IMR-90 (cell line): ENCODE measurements at regions not wholly inside any gene's neighbourhood (a gene's known extent, or its start where the extent isn't known, plus 50 kb on each side); places are given as distances from the start of the nearest gene placed in this dataset.

Source experiments
- ATAC-seq: fragments of 200-7000 bp; cut with Tn5 transposase; 2 replicates; pipeline ENCODE4 v1.9.1; 2020; ENCODE audit warnings: low read depth, mild to moderate bottlenecking, moderate library complexity
- BruUV-seq: library from RNA; stranded (reverse); fragments of 400-500 nt; replicated peaks from 2 replicates; lab custom pipeline; 2021; lab: Mats Ljungman, UMichigan
- CTCF ChIA-PET: fragments of 300-600 bp; formaldehyde crosslinking; extraction: SDS; loops from one replicate; lab custom pipeline; 2021; ENCODE audit warnings: antibody characterized with exemption; lab: Yijun Ruan, JAX
- POLR2A ChIA-PET: fragments of 300-600 bp; sonication (Branson Sonifier 250); formaldehyde crosslinking; loops from one replicate; lab custom pipeline; 2022; ENCODE audit warnings: antibody characterized with exemption; ENCODE audit not compliant: unreplicated experiment; lab: Charles Lee
- DNase-seq: peaks from one replicate; pipeline ENCODE4 v3.0.0; 2013
- H2AFZ ChIP-seq: replicated peaks from 2 replicates; pipeline ENCODE3; 2013; ENCODE audit warnings: low read length, mild to moderate bottlenecking; ENCODE audit not compliant: poor library complexity
- H2AK5ac ChIP-seq: 2 replicates; pipeline ENCODE4 v1.6.1; 2013; ENCODE audit warnings: low read depth, low read length, inconsistent platforms
- H2AK9ac ChIP-seq: replicated peaks from 2 replicates; pipeline ENCODE3; 2013; ENCODE audit warnings: mild to moderate bottlenecking, low read depth, low read length, moderate library complexity; ENCODE audit not compliant: poor library complexity
- H2BK120ac ChIP-seq: 2 replicates; pipeline ENCODE4 v1.6.1; 2013; ENCODE audit warnings: low read depth, low read length, inconsistent platforms
- H2BK15ac ChIP-seq: 3 replicates; pipeline ENCODE4 v1.6.1; 2013; ENCODE audit warnings: low read depth, low read length, inconsistent platforms
- H2BK20ac ChIP-seq: 2 replicates; pipeline ENCODE4 v1.6.1; 2013; ENCODE audit warnings: low read depth, mild to moderate bottlenecking, inconsistent platforms, low read length, moderate library complexity
- H2BK5ac ChIP-seq: 2 replicates; pipeline ENCODE4 v1.6.1; 2013; ENCODE audit warnings: mild to moderate bottlenecking, low read depth, low read length, inconsistent platforms; ENCODE audit not compliant: poor library complexity, severe bottlenecking
- H3K14ac ChIP-seq: replicated peaks from 2 replicates; pipeline ENCODE4 v1.6.1; 2013; ENCODE audit warnings: low read depth, low read length, inconsistent platforms
- H3K18ac ChIP-seq: 2 replicates; pipeline ENCODE4 v1.6.1; 2013; ENCODE audit warnings: low read depth, low read length, control low read depth
- H3K23ac ChIP-seq: 2 replicates; pipeline ENCODE4 v1.6.1; 2013; ENCODE audit warnings: low read depth, low read length, inconsistent platforms
- H3K27ac ChIP-seq: 2 replicates; pipeline ENCODE4 v1.5.1; 2013; ENCODE audit warnings: mild to moderate bottlenecking, control low read depth, low read length; ENCODE audit not compliant: insufficient read depth
- H3K27me3 ChIP-seq: 2 replicates; pipeline ENCODE4 v1.6.1; 2013; ENCODE audit warnings: low read length; ENCODE audit not compliant: control insufficient read depth, insufficient read depth
- H3K36me3 ChIP-seq: 2 replicates; pipeline ENCODE4 v1.6.1; 2013; ENCODE audit warnings: low read length, mixed read lengths; ENCODE audit not compliant: control insufficient read depth, insufficient read depth
- H3K4ac ChIP-seq: 2 replicates; pipeline ENCODE4 v1.6.1; 2013; ENCODE audit warnings: low read depth, low read length, inconsistent platforms
- H3K4me1 ChIP-seq: 2 replicates; pipeline ENCODE4 v1.6.1; 2013; ENCODE audit warnings: low read length, mixed read lengths; ENCODE audit not compliant: control insufficient read depth, insufficient read depth
- H3K4me2 ChIP-seq: 2 replicates; pipeline ENCODE4 v1.6.1; 2013; ENCODE audit warnings: low read depth, mild to moderate bottlenecking, control low read depth, low read length, moderate library complexity
- H3K4me3 ChIP-seq: 2 replicates; pipeline ENCODE4 v1.5.1; 2013; ENCODE audit warnings: low read depth, mild to moderate bottlenecking, control low read depth, low read length, moderate library complexity; ENCODE audit not compliant: insufficient read depth
- H3K56ac ChIP-seq: 2 replicates; pipeline ENCODE4 v1.6.1; 2013; ENCODE audit warnings: low read length, inconsistent platforms; ENCODE audit not compliant: insufficient read depth; ENCODE audit errors: extremely low read depth
- H3K79me1 ChIP-seq, 2 experiments: 2 replicates each; pipeline ENCODE4 v1.6.1; 2013; ENCODE audit warnings: low read length in 2 of 2, inconsistent platforms in 1 of 2, low read depth in 1 of 2
- H3K9ac ChIP-seq: 2 replicates; pipeline ENCODE4 v1.6.1; 2013; ENCODE audit warnings: low read depth, low read length, control low read depth
- H3K9me1 ChIP-seq: 2 replicates; pipeline ENCODE4 v1.6.1; 2013; ENCODE audit warnings: low read length, inconsistent platforms; ENCODE audit not compliant: insufficient read depth
- H3K9me3 ChIP-seq: 2 replicates; pipeline ENCODE4 v1.6.1; 2013; ENCODE audit warnings: low read length; ENCODE audit not compliant: control insufficient read depth, insufficient read depth
- H4K20me1 ChIP-seq: 2 replicates; pipeline ENCODE4 v1.6.1; 2013; ENCODE audit warnings: low read length, inconsistent platforms; ENCODE audit not compliant: insufficient read depth
- H4K5ac ChIP-seq: 2 replicates; pipeline ENCODE4 v1.6.1; 2013; ENCODE audit warnings: mild to moderate bottlenecking, low read depth, low read length, control low read depth
- H4K8ac ChIP-seq, 2 experiments: 2 replicates each; pipeline ENCODE4 v1.6.1; 2013; ENCODE audit warnings: low read depth in 2 of 2, low read length in 2 of 2, control low read depth in 1 of 2, inconsistent platforms in 1 of 2
- H4K91ac ChIP-seq: 2 replicates; pipeline ENCODE4 v1.6.1; 2013; ENCODE audit warnings: low read depth, low read length, inconsistent platforms; ENCODE audit not compliant: insufficient read depth
- FOS ChIP-seq: fragments of 150-350 bp; IDR thresholded peaks from 2 replicates; pipeline ENCODE4 v1.6.1; 2016; ENCODE audit warnings: low read depth, low read length
- POLR2A ChIP-seq: IDR thresholded peaks from 2 replicates; pipeline ENCODE4 v1.6.1; 2012; ENCODE audit warnings: mild to moderate bottlenecking, low read depth, low read length
- WGBS, 2 experiments: methylation state at CpG; one replicate each; pipeline versions ENCODE4 v1.1.5 to v1.1.7; 2013; ENCODE audit warnings: missing lambda C conversion rate in 2 of 2; ENCODE audit not compliant: insufficient read length in 1 of 2; ENCODE audit errors: extremely low coverage in 2 of 2; 5-methylcytosine and 5-hydroxymethylcytosine counted together
- dilution Hi-C: fragments of 300-500 bp; cut with HindIII; formaldehyde crosslinking; loops from one replicate; pipeline ENCODE4 v1.14.3; 2018; ENCODE audit warnings: low sequenced_read_pairs; ENCODE audit not compliant: unreplicated experiment
- in situ Hi-C: fragments of 300-500 bp; cut with MboI; formaldehyde crosslinking; loops from 3 replicates; pipeline ENCODE4 v1.14.3; 2019; ENCODE audit warnings: low sequenced_read_pairs, inconsistent platforms, mixed read lengths
- intact Hi-C: fragments of 100-400 bp; cut with micrococcal nuclease; formaldehyde crosslinking; loops from 2 replicates; pipeline ENCODE4 v1.10.0; 2022

- Histone ChIP-seq H3K4ac (no peak overlapping the region), H4K91ac (no peak overlapping the region), H3K79me1 (no peaks in the 10 kb centered on the region), H3K18ac (no peak overlapping the region), H3K56ac (no peak overlapping the region), H3K4me2 (no peak overlapping the region), H3K9me1 (no peaks in the 10 kb centered on the region), H3K14ac (no peak overlapping the region), H4K8ac (no peak overlapping the region), H3K27ac (no peak overlapping the region), H3K9me3 (no peaks in the 10 kb centered on the region), H3K23ac (no peak overlapping the region), H2BK120ac (no peak overlapping the region), H2AK9ac (no peak overlapping the region), H3K27me3 (no peaks in the 10 kb centered on the region), H2BK20ac (no peak overlapping the region), H2AK5ac (no peak overlapping the region), H2AFZ (no peak overlapping the region), H3K9ac (no peak overlapping the region), H3K4me1 (no peaks in the 10 kb centered on the region), H4K5ac (no peak overlapping the region), H3K4me3 (no peak overlapping the region), H2BK15ac (no peak overlapping the region), H4K20me1 (no peaks in the 10 kb centered on the region), H2BK5ac (no peak overlapping the region), H3K36me3 (no peaks in the 10 kb centered on the region)
- in situ Hi-C loops (no loop called here), intact Hi-C loops (no loop called here), dilution Hi-C loops (no loop called here)
- no TSS peak for BruUV-seq
- no peak for TF ChIP-seq FOS
- TF ChIP-seq POLR2A = no peak
- no CpG with 5 or more reads among the region's 1 CpG for WGBS, 2 experiments
- CTCF ChIA-PET = no interaction called here
- no peak for DNase-seq
- POLR2A ChIA-PET = no interaction called here
- no peak for ATAC-seq
Observed at GRCh38 chrX:121238093-121238492, 190.7 kb downstream of the GLUD2 start.
